HG02981 (cell line): ENCODE measurements at regions not wholly inside any gene's neighbourhood (a gene's known extent, or its start where the extent isn't known, plus 50 kb on each side); places are given as distances from the start of the nearest gene placed in this dataset.
"Not testable (repeated sequence)": the region's sequence is repeated elsewhere in the genome, so short reads cannot be mapped to it uniquely, and the experiment has no call there.

Source experiments
- ATAC-seq: cut with Tn5 transposase; IDR thresholded peaks from one replicate; pipeline ENCODE4 v1.9.1; 2021; ENCODE audit warnings: mild to moderate bottlenecking, moderate library complexity; ENCODE audit not compliant: unreplicated experiment

DNA sequence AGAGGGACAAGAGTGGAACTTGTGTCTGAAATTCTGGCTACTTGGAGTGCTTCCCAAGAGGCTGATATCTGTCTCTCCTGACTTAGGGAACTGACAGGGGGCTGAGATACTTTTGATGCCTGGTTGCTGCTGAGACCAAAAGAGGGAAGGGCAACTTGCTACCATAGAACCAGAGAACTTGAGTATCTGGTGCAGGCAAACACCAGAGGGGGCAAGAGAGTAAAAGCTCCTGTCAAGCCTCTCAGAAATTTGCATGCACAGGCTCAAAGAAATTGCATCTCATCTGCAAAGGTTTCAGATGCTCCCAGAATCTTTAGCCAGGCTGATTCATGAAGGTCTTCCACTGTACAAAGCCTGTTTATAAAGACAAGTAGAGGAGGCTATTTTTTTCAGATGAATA lies 391.3 kb upstream of the FOXG1 start:
- ATAC-seq: no peak

DNA sequence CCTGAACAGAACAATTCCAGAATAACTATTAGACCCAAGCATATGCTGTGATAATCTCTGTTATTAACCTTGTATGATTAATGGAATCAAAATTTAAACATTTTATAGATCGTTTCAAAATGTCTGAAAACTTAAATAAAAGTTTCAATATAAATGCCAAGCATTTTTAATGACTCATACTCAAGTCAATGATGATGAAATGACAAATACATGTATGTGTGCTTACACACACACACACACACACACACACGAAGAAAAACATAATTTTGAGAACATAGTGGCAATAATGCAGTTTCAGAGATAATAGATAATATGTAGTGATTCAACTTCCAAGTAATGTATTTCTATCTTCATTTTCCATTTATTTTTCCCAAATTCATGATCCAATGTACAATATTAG lies 384.9 kb upstream of the FOXG1 start:
- no peak for ATAC-seq

DNA sequence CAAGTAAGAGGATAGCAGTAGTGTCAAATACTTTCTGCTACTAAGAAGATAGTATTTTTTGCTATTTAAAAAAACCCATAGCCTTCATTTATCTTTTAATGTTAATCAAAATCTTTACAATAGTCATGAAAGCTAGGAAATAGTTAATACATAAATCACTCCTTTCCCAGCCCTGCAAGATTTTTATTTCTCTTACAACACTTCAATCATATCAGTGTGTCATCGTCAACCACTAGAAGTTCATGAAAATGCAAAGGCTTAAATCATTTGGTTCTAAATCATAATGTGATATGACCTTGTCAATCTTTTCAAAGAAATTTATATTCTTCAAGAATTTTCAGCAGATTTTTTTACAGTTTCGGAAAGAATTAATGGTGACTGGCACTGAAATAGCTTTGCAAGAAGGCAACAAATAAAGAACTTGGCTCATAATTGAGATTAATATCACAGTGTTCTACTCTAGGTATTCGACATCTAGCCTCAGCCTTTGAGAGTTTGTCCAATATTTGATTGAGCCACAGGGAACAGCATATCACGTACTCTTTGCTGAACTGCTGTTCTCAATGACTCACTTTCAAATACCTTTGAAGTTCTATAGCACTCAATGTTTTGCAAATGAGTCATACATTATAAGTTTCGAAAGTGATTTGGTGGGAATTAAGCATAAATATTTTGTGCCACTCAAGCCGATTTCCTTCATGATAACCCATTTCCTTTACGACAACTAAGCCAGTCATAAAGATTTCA lies 384.0 kb upstream of the FOXG1 start:
- no peak for ATAC-seq

DNA sequence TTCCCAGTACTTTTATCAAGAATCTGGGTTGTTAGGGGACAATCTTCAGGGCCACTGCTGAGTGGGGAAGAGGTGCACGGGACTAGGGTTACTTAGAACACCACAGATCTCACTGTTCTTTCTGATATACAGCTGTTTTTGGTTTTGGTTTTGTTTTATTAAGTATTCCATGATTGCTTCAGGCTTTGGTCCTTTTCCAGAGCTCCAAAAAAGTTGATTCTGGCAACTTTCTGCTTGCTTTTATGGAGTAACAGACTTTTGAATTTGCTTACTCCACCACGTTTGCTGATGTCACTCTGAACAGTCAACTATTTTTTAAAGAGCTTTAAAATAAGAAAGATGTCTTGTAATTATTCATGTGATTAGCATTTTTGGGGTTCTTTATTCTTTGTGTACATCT lies 368.1 kb upstream of the FOXG1 start:
- no peak for ATAC-seq

DNA sequence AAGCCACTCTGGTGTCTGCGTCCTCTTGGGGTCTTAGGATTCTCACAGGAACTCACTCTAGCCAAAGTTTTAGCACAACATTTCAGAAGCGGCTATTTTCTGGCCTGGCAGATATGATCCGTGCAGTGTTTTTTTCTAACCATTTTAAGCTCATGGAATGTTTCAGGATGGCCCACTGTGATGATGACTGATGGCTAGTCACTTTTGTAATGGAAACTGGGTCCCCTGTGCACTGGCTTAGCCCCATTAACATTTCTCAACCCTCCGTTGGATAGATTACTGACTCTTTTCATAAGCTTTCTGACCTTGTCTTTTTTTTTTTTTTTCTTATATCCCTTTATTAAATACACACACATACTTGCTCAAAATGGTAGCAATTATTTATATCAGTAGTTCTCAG lies 364.9 kb upstream of the FOXG1 start:
- ATAC-seq: not testable (repeated sequence)

DNA sequence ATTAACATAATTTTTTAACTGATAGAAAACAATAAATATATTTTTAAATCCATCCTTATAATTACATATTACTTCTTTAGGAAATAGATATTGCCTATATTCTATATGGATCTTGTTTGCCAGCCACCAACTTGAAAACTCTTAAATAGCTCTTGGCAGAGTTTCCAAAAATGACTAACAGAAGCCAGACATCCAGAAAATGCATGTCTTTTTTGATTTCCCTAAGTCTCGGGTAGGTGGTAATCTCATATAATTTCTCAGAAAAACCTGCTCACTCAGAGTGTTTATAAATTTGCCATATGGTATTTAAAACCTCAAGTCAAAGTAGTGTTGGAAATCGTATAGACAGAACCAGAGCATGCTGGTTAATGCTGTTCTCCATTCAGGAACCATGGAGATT lies 360.4 kb upstream of the FOXG1 start:
- no peak for ATAC-seq

DNA sequence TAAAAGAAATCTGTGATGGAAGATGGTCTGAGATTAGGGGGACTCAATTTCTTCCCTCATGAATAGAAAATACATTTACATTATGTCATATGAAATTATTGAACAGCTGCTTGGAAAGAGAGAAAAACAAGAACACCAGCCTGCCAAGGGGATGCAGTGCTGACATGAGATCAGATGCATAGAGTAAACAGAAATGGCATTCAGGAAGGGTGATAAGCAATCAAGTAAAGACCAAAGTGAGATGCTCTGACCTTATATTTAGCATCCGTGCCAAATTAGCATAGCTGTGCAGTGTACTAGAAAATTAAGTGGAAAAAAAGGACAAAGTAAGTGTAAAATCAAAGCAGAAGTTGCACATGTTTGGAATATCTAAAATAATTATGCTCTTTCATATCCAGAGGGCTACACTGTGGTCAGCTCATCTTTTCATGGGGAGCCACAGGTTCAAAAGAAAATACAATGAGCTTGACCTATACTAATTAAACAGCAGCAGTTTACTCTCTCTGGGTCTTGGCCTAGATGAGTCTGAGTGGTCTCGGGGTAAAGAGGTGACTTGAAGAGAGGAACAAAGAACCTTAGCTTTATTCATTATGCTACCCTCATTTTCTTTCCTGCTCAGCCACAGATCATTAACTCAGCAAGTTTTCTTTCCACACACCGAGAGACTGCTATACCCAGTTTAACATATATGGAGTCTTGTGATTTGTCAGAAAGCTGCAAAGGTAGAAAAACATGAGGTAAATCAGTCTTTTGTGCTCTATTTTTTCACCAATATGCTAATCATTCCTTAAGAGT lies 359.4 kb upstream of the FOXG1 start:
- ATAC-seq: no peak

DNA sequence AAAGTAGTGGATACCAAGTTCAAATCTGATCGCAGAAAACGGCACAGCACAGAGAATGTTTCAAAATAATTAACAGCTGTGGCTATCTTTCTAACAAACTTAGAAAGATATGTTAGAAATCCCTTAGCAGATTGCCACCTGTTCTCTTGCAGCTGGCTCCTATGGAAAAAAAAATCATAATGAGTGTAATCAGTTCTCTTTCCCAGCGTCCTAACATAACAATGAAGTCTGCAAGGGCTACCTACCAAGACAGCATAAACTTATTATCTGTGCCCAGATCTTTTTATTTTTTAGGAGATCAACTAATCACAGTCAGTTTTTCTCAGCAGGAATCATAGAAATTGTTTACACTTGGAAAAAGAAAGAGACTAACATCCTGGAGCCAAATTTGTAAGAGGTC lies 358.6 kb upstream of the FOXG1 start:
- ATAC-seq: no peak

DNA sequence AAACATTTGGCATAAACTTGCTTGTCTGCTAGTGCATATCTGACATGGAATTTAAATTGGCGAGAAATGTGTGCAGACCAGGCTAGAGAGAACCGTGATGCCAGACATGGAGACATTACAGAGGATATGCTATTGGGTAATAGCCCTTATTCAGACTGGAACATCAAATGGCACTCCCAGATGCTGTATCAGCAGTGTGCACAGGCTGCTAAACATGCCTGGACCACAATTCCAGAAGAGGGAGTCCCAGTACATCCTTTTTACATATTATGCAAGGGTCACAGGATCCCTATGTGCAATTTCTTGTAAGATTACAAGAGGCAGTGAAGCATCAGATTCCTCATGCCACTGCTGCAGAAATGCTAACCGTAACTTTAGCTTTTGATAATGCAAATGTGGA lies 354.5 kb upstream of the FOXG1 start:
- no peak for ATAC-seq

DNA sequence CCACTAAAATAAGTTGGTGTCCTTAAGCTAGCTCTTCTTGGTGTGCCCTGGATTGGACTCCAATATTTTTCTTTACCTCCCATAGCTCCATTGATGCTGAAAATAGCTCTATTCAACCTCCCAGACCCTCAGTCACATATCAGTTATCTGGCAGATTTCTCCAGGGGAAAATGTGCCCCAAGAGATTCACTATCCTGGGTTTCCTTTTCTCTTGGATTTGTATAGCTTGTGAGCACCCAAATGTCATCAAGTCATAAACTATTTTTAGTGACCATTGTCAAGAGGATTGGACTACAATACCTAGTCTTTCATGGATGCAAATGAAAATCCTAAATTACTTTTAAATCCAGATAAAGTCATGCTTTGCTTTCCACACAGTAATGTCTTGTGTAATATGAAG lies 339.6 kb upstream of the FOXG1 start:
- ATAC-seq: no peak

DNA sequence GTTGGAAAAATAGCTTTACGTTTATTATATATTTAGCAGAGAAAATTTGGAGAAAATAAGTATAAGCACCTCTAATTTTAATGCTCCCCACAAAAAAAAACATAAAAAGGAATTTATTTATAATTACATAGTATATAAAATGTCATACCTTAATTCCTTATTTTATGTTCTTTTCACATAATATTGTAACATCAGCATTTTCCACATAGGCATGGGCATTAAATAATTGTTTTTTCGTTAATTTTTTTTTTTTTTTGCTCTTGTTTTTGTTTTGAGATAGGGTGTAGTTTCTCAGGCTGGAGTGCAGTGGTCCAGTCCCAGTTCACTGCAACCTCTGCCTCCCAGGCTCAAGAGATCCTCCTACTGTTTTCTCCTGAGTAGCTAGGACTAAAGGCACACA lies 329.8 kb upstream of the FOXG1 start:
- no peak for ATAC-seq

DNA sequence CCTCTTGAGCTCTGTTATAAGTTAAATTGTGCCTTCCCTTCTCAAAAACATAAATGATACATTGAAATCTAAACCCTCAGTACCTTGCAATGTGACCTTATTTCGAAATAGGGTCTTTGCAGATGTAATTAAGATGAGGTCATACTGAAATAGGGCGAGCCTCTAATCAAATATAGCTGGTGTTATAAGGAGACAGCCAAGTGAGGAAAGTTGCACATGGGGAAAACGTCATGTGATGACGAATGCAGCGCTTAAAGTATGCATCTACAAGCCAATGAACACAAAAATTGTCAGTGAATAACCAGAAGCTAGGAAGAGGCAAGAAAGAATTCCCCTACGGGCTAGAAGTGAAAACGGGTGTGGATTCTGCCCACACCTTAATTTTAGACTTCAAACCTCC lies 305.2 kb upstream of the FOXG1 start:
- ATAC-seq: no peak

DNA sequence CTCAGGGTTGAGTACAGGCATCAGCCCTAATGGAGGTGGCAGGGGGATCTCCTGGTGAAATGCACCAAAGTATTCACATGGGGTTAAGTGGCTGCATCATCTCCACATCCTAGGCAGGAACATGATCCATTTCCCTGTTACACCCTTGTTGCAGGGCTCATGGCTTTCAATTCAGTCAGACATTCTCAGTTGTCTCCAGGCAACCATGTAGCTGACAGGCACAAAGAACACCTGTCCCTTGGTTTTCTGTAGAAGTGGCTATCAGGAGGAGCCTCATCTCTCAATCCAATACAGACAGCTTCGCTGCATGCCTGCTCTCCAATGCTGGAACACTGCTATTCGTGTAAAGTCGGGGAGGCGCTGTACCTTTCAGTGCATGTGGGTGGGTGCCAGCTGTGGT lies 299.0 kb upstream of the FOXG1 start:
- ATAC-seq: no peak

DNA sequence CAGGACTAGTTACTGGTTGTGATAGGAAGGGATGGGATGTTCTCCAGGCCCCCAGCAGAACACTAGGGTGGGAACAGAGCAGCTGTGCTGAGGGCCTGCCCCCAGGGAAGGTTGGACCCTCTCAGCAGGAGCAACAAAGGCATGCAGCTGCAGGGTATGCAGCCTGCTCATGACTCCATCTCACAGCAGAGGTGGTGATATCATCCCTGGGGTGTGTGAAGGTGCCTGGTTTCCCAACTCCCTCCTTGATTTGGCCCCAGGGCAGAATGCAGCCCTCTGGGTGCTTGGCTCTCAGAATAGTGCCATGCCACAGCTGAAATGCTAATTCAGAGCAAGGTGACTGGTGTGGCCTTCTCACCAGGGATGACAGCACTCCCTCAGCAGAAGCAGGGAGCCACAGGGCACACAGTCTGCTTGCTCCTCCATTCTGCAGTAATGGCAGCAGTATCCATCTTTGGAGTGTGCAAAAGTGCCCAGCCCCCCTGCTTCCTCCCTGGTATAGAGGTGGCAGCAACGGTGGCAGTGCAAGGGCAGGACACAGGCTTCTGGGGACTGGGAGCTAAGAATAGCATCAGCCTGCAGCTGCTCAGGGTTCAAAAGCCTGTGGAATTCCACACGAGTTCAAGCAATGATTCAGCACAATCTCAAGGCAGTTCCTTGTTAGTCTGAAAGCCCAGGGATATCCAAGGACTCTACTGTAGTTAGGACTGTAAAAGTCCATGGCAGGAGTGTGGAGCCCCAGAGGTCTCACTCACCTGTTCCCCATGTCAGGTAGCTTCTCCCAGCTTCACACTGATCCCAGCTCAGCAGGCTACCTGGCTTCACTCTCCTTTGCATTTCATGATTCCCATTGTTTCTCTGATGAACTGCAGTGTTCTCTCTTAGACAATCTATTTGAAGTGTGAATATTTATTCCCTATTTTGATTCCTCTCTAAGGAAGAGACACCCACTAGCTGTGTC lies 298.1 kb upstream of the FOXG1 start:
- no peak for ATAC-seq

DNA sequence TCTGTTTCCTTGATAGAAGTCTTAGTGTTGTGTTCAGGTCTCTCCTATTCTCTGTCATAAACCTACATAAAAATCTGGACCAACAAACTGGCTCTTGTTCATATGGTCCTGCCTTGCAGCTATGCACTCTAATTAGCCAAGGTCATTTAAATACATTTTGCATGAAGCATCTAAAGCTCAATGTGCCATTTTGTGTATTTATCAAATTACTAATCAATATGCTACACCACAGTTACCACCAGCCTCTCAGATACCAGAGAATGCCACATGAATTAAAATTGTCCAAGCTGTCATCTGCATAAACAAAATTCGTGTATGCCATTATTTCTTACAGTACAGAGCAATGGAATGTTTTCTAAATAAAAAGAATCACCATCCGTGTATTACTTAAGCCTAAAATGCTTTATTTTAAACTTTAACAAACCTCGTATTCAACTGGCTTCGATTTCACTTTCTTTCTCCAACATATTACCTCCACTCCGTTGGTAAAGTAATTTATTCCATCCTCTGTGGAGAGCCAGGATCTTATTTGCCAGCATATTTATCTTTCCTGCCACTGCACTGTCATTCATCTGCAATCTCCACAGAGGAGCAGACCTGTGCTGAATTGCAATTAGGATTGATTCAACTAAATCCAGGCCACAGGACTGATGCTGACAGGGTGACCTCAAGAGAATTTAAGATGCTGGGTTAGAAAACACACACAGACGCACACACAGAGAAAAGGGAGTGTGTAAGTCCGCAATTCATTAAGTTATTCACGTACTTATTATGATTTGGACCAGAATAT lies 284.1 kb upstream of the FOXG1 start:
- ATAC-seq: no peak

DNA sequence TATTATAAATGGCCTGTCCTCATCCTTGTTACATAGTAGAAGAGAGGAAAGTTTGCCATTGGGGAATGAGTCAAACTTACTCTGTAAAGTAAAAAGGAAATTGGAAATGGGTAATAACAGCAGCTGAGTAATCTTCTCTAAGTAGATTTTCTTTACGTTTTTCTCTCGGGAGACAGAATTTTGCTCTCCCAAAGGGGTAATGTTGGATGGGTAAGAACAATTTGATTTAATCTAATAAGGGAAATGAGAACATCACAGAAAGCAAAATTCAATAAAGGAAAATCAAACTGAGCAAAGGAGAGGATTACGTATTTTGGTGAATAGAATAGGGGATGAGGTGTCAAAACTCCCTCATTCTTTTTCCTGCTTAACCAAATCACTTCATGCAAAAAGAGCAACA lies 283.1 kb upstream of the FOXG1 start:
- ATAC-seq: no peak

DNA sequence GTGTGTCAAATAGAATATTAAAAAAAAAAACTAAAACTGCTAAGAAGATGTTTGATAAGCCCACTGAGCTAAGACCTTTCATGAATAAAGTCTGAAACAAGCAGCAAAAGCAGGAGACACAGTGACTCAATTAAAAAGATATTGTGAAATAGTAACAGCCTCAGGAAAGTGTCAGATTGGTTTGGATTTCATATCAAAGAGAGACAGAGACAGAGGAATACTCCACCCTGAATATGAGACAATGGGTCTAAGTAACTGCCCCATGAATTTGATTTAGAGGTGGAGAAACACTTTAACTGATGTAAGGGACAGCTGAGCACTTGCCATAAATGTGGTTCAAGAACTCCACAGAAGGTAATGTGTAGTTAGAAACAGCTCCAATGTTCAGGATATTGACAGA lies 277.9 kb upstream of the FOXG1 start:
- ATAC-seq: no peak

DNA sequence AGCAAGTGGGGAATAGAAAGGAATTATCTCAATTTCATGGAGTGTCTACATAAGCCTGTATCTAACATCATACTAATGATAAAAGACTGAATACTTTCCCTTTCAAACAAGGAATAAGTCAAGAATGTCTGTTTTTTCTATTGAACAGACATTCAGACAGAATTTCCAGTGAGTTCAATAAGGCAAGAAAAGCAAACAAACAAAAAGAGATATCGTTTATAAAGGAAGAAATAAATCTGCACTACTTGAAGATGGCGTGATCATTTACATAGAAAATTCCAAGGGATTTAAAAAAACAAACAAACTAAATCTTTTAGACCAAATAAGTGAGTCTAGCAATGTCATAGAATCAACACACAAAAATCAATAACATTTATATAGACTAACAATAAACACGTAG lies 273.1 kb upstream of the FOXG1 start:
- no peak for ATAC-seq

DNA sequence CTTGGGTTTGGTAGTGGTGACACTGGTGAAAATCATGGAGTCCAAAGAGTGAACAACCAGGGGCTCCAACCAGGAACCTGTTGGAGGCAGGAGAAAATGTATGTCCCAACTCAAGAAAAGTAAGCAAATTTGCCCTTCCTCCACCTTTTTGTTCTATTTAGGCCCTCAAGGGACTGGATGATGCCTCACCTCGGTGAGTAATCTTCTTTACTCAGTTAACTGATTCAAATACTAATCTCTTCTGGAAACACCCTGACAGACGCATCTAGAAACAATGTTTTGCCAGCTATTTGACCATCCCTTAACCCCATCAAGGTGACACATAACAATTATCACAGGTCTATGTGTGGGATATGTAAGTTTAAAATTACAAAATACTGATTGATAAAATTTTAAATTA lies 272.4 kb upstream of the FOXG1 start:
- ATAC-seq: no peak

DNA sequence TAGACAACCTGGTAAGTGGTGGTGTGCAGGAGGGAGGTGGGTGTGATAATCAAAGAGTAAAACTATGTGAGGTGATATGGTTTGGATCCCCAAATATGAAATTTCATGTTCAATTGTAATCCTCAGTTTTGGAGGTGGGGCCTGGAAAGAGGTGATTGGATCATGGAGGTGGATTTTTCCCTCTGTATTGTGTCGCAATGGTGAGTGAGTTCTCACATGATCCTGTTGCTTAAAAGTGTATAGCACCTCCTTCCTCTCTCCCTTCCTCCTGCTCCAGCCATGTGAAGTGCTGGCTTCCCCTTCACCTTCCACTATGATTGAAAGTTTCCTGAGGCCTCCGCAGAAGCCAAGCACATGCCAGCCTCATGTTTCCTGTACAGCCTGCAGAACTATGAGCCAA lies 270.2 kb upstream of the FOXG1 start:
- ATAC-seq: no peak

DNA sequence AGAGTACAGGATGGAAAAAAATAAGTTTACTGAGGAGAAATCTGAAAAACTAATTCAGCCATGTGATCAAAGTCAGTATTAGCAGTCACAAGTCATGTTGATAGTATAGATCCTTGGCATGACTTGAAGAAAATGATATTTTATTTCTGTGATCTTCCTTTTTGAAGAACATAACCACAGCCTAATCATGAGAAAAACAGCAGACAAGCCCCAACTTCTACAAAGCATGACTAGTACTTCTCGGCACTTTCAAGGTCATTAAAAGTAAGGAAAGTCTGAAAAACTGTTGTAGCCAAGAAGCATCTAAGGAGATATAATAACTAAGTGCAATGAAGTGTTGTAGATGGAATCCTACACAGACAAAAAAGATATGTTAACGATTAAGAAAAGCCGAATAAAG lies 264.1 kb upstream of the FOXG1 start:
- ATAC-seq: no peak
